G401 (cell line): ENCODE measurements at regions not wholly inside any gene's neighbourhood (a gene's known extent, or its start where the extent isn't known, plus 50 kb on each side); places are given as distances from the start of the nearest gene placed in this dataset.

ENCODE experiments used
- DNase-seq: peaks from one replicate; pipeline ENCODE4 v3.0.0-alpha.2; 2015; ENCODE audit warnings: low spot score
- in situ Hi-C: cut with HindIII; loops from 2 replicates; pipeline ENCODE4 v1.10.0; 2016; ENCODE audit warnings: low sequenced_read_pairs, mixed read lengths

- no peak for DNase-seq
- in situ Hi-C loops = no loop called here
These were observed 96.7 kb downstream of the NUDT12 start for GRCh38 chr5:103465891-103466290.

- DNase-seq = no peak
- in situ Hi-C loops = no loop called here
These were observed 97.6 kb downstream of the NUDT12 start for GRCh38 chr5:103464835-103465484.

- in situ Hi-C loops = no loop called here
- DNase-seq = no peak
These were observed 99.3 kb downstream of the NUDT12 start for GRCh38 chr5:103463261-103463660.

GRCh38 chr5:103461243-103461642, 101.3 kb downstream of the NUDT12 start:
- no peak for DNase-seq
- in situ Hi-C loops = no loop called here

GRCh38 chr5:103458497-103459040, 104.0 kb downstream of the NUDT12 start:
- no peak for DNase-seq
- in situ Hi-C loops = no loop called here

GRCh38 chr5:103456476-103456875, 106.1 kb downstream of the NUDT12 start:
- no peak for DNase-seq
- in situ Hi-C loops = no loop called here

- in situ Hi-C loops = no loop called here
- no peak for DNase-seq
These were observed 106.8 kb downstream of the NUDT12 start for GRCh38 chr5:103455796-103456195.

GRCh38 chr5:103454770-103455169, 107.8 kb downstream of the NUDT12 start:
- DNase-seq = no peak
- in situ Hi-C loops = no loop called here

- in situ Hi-C loops = no loop called here
- no peak for DNase-seq
These were observed 109.9 kb downstream of the NUDT12 start for GRCh38 chr5:103452666-103453065.

GRCh38 chr5:103452089-103452488, 110.5 kb downstream of the NUDT12 start:
- DNase-seq = no peak
- in situ Hi-C loops = no loop called here

- in situ Hi-C loops = no loop called here
- no peak for DNase-seq
These were observed 111.3 kb downstream of the NUDT12 start for GRCh38 chr5:103451261-103451660.

GRCh38 chr5:103450333-103451061, 112.1 kb downstream of the NUDT12 start:
- no peak for DNase-seq
- in situ Hi-C loops = no loop called here

GRCh38 chr5:103446813-103447212, 115.8 kb downstream of the NUDT12 start:
- no peak for DNase-seq
- in situ Hi-C loops = no loop called here

- DNase-seq = no peak
- in situ Hi-C loops = no loop called here
These were observed 117.1 kb downstream of the NUDT12 start for GRCh38 chr5:103445426-103446035.

- in situ Hi-C loops = no loop called here
- no peak for DNase-seq
These were observed 118.1 kb downstream of the NUDT12 start for GRCh38 chr5:103444333-103445038.

- no peak for DNase-seq
- in situ Hi-C loops = no loop called here
These were observed 119.8 kb downstream of the NUDT12 start for GRCh38 chr5:103442750-103443149.

GRCh38 chr5:103441523-103441922, 121.1 kb downstream of the NUDT12 start:
- no peak for DNase-seq
- in situ Hi-C loops = no loop called here

GRCh38 chr5:103439007-103439406, 123.6 kb downstream of the NUDT12 start:
- in situ Hi-C loops = no loop called here
- DNase-seq = no peak

GRCh38 chr5:103436656-103437055, 125.9 kb downstream of the NUDT12 start:
- in situ Hi-C loops = no loop called here
- no peak for DNase-seq

GRCh38 chr5:103436112-103436511, 126.5 kb downstream of the NUDT12 start:
- no peak for DNase-seq
- in situ Hi-C loops = no loop called here
